Activated naive CD4-positive, alpha-beta T cell treated with Interleukin-2 at 50 U/mL for 16 hours (primary cell): ENCODE measurements at regions not wholly inside any gene's neighbourhood (a gene's known extent, or its start where the extent isn't known, plus 50 kb on each side); places are given as distances from the start of the nearest gene placed in this dataset.

Experiments used
- DNase-seq: peaks from one replicate; pipeline ENCODE4 v3.0.0-alpha.2; 2020

DNA sequence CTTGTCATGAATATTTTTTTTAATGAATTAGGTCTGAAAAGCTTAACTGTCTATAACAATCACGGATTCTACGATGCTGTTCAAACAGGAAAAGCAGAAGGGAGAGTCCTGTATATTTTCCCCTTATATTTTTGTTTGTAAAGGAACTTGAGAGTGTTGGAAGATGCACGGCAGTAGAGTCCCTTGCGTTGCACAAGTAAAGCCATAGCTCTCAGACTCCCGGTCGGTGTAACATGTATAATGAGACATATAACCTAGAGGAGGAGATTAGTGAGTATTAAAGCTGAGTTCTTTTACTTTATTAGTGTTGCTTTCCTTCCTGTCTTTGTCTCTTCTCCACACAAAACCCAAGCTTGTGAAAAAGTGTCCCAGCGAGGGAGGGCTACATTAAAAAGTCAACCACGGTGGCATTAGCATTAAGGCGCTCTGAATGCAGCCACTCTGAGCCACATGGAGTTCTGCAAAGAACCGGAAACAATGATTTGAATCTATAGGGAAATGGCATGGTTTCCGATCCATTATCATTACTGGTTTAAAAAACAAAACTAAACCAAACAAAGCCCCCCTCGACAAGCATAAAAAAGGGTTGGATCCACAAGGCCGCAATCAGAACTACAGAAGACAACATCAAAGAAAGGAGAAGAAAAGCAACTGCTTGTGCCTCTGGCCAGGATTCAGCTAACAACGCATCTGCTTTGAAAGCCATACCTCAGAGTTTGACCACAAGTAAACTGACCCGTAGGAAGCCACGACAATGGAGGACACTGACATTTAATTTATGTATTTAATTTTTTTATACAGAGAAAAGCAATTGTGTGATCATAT is 356.8 kb downstream of the LMO4 start:
- no peak for DNase-seq

- DNase-seq: no peak
These were observed 357.4 kb downstream of the LMO4 start for GRCh38 chr1:87686136-87686495.

GRCh38 chr1:87686671-87687070 is 358.0 kb downstream of the LMO4 start:
- DNase-seq: no peak

DNA sequence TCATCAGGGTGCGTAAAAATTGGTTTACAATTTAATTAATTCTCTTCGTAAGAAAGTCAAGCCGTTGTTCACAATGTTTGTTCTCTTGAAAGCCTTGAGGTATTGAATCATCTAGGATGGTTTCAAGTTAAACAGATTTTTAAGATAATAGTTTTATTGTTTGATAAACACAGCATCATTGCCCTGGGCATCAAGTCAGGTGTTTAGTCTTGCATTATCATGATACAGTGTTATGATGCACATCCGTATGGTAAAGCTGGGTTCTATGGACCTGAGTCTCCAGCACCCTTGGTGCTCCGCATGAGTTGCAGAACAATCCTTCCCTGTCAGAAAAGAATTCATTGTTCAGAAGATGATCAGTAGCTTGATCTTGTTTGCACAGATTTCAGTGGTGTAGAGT is 359.5 kb downstream of the LMO4 start:
- no peak for DNase-seq

GRCh38 chr1:87689487-87689886 is 360.8 kb downstream of the LMO4 start:
- DNase-seq: no peak

DNA sequence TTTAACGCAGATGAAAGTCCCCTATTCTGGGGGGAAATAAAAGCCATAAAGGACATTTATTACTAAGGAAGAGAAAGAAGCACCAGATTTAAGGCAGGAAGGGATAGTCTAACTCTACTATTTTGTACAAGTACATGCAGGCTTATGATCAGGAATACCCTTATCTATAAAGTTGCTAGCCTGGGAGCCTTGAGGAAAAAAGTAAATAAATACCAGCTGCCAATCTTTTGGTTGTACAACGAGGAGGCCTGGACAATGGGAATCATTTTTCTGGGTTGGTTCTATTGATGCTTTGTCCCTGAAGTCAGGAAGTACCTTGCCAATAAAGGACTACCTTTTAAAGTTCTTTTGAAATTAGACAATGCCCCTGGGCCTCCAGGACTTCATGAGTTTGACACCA is 367.8 kb downstream of the LMO4 start:
- no peak for DNase-seq

DNA sequence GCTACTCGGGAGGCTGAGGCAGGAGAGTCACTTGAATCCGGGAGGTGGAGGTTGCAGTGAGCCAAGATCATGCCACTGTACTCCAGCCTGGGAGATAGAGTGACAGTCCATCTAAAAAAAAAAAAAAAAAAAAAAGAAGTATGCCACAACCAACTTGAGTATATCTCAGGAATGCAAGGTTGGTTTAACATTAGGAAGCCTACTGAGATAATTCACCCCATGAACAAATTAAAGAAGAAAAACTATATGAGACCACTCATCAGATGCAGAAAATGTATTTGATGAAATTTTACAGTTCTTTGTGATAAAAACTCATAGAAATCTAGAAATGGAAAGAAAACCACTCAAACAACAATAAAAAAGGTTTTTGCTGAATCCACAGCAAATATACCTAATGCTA is 373.8 kb downstream of the LMO4 start:
- no peak for DNase-seq

GRCh38 chr1:87705233-87705632 is 376.6 kb downstream of the LMO4 start:
- DNase-seq: no peak

DNA sequence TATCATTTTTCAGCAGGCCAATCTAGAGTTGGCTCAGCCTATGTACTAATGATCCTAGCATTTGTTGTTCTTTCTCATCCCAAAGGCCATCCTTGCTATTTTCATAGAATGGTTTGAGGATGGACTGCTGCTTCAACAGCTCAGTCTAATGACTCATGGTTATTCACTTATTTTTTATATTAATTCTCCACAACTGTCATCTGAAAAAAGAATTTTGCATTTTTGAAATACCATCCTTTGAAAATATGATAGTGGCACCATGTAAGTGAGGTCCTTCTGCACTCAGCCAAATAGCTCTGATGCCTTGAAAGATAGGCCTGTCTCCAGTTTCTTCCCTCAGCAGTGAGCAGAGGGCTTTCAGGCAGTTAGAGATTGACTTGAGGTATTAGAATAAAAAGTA is 377.5 kb downstream of the LMO4 start:
- DNase-seq: no peak

GRCh38 chr1:87706779-87707228 is 378.1 kb downstream of the LMO4 start:
- DNase-seq: no peak

DNA sequence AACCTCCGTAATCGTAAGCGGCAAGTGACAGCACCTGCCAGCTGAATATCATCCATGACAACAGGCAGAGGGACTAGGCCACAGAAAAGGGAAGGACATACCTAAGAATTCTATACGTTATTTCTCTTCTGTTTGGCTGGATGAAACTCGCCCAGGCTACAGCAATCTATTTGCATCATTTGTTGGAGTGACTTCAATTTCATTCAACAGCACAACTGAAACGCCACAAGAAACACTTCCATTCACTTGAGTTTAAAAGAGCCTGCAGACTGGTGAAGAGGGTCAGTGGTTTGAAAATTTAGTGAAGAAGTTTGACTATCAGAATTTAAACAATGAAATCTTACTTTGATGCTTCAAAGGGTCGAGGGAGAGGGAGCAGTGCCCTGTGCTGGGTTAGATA is 378.7 kb downstream of the LMO4 start:
- no peak for DNase-seq

- DNase-seq: no peak
These were observed 383.8 kb downstream of the LMO4 start for GRCh38 chr1:87712261-87713010.

- no peak for DNase-seq
These were observed 385.6 kb downstream of the LMO4 start for GRCh38 chr1:87714278-87714677.

DNA sequence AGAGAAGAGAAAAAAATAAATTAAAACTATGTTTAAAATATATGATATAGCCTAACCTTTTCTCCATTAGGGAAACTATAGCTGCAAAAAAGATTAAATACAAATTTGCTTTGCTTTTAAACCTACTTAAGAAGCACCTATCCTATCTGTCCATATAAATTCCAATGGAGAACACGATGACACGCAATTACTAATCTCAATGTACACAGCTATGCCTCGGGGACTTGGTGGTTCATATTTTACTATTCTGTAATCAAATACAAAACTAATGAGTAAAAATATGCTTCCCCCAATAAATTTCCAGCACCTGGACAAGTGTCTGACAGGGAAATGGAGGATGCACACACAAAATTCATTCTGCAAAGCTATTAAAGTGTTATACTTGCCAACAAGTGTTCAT is 386.4 kb downstream of the LMO4 start:
- no peak for DNase-seq

DNA sequence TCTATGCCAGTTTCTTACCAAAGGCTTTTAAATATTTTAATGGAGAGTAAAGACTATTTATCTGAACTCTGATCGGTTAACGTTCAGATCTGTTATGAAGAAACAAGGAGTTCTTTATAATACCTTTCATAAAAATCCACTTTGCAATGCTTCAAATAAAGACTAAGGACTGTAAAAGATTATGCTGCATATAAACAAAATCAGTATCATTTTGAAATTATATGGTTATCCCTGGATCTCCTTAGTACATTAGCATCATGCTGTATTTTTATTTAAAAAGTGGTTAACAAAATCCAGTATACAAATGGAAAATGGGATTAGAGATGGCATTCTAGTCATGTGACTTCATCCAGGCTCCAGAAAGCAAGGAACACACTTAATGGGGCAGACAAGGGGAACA is 386.8 kb downstream of the LMO4 start:
- no peak for DNase-seq

DNA sequence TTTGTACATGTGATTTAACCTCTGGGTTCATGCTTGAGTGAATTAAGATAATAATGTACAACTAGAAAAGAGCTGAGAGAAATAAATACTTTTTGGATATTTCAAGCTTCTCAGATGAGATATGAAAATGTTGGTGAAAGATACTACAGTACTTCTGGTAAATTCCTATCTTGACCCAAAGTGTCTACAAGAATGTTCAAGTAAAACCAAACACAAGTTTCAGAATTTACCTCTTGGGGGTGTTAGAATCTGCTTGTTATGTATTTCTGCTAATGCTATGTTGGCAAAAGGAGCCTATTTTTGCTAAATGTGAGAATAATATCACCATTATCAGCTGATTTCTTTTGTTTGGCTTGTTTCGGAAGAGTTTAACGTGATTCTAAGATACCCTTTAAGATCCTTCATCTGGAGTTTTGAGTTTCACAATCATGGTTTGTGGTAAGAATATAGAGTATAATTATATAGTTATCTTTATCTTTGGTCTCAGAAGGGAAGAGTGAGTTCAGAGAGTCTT is 388.5 kb downstream of the LMO4 start:
- DNase-seq: no peak

GRCh38 chr1:87718241-87718950 is 389.7 kb downstream of the LMO4 start:
- no peak for DNase-seq

- no peak for DNase-seq
These were observed 391.0 kb downstream of the LMO4 start for GRCh38 chr1:87719658-87720057.

DNA sequence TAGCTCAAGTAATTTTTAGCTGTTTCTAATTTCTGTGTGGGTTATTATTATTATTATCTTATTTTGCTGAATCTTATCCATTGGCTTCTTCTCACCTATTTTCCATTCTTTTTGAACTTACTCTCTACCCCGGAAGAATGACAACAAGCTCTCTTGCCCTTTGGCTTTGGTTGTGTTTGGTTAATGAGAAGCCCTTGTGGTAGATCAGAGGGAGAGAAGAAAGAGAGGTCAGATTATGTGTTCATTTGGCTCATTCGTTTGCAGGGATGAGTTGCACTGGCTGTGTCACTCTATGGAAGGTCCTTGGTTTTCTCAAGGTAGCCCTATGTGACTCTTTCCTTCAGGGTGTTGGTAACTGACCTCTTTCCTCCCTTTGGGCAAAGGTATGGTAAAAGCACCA is 391.9 kb downstream of the LMO4 start:
- DNase-seq: no peak

- DNase-seq: no peak
These were observed 394.5 kb downstream of the LMO4 start for GRCh38 chr1:87723193-87723592.

GRCh38 chr1:87728169-87728568 is 399.5 kb downstream of the LMO4 start:
- no peak for DNase-seq

GRCh38 chr1:87730274-87731216 is 401.9 kb downstream of the LMO4 start:
- no peak for DNase-seq
